WTC11 (cell line): ENCODE measurements at regions not wholly inside any gene's neighbourhood (a gene's known extent, or its start where the extent isn't known, plus 50 kb on each side); places are given as distances from the start of the nearest gene placed in this dataset.

Experiments
- ATAC-seq: fragments of 200-7000 bp; cut with Tn5 transposase; 2 replicates; pipeline ENCODE4 v1.10.0; 2021; ENCODE audit warnings: mild to moderate bottlenecking, moderate library complexity
- CTCF ChIA-PET: fragments of 300-600 bp; sonication (Branson Sonifier 250); formaldehyde crosslinking; loops from one replicate; lab custom pipeline; 2021; ENCODE audit warnings: antibody characterized with exemption; lab: Charles Lee
- POLR2A ChIA-PET: fragments of 350-600 bp; sonication (Branson Sonifier 250); formaldehyde crosslinking; loops from one replicate; lab custom pipeline; 2021; ENCODE audit warnings: antibody characterized with exemption; lab: Charles Lee
- DNase-seq: peaks from one replicate; pipeline ENCODE4 v3.0.0; 2021; ENCODE audit warnings: low spot score
- H3K27ac Mint-ChIP-seq: 2 replicates; pipeline ENCODE4 v1.8.0; 2021; ENCODE audit warnings: mixed read lengths
- H3K27me3 Mint-ChIP-seq: 2 replicates; pipeline ENCODE4 v1.8.0; 2021; ENCODE audit warnings: low read depth, mild to moderate bottlenecking, moderate library complexity, mixed read lengths
- H3K36me3 Mint-ChIP-seq: 2 replicates; pipeline ENCODE4 v1.8.0; 2021; ENCODE audit warnings: mixed read lengths
- H3K4me1 Mint-ChIP-seq: 2 replicates; pipeline ENCODE4 v1.8.0; 2022; ENCODE audit warnings: mixed read lengths
- H3K4me3 Mint-ChIP-seq: 2 replicates; pipeline ENCODE4 v1.8.0; 2021; ENCODE audit warnings: mild to moderate bottlenecking, moderate library complexity, mixed read lengths
- H3K9me3 Mint-ChIP-seq: 2 replicates; pipeline ENCODE4 v1.8.0; 2021; ENCODE audit warnings: mixed read lengths
- ATF1 ChIP-seq: sonication (generic); formaldehyde crosslinking; IDR thresholded peaks from 2 replicates; pipeline ENCODE4 v1.8.1; 2023; ENCODE audit warnings: mild to moderate bottlenecking, moderate library complexity, missing genetic modification reagents
- CBFB ChIP-seq: sonication (generic); formaldehyde crosslinking; IDR thresholded peaks from 2 replicates; pipeline ENCODE4 v1.8.1; 2022; ENCODE audit warnings: mild to moderate bottlenecking, low read depth, missing genetic modification reagents
- CREB1 ChIP-seq: sonication (generic); formaldehyde crosslinking; IDR thresholded peaks from 2 replicates; pipeline ENCODE4 v1.8.0; 2023; ENCODE audit warnings: mild to moderate bottlenecking, missing genetic modification reagents
- EMX1 ChIP-seq: fragments of 250-450 bp; sonication (Bioruptor Pico); IDR thresholded peaks from 2 replicates; pipeline ENCODE4 v1.8.0; 2021; ENCODE audit warnings: mild to moderate bottlenecking
- FOXJ3 ChIP-seq: sonication (generic); formaldehyde crosslinking; IDR thresholded peaks from 2 replicates; pipeline ENCODE4 v1.9.0; 2021; ENCODE audit warnings: missing genetic modification reagents, mild to moderate bottlenecking, borderline replicate concordance
- IRF1 ChIP-seq: sonication (generic); formaldehyde crosslinking; IDR thresholded peaks from 2 replicates; pipeline ENCODE4 v1.8.0; 2023; ENCODE audit warnings: missing genetic modification reagents
- IRF2 ChIP-seq: sonication (generic); formaldehyde crosslinking; IDR thresholded peaks from 2 replicates; pipeline ENCODE4 v1.8.0; 2022; ENCODE audit warnings: low read depth, missing genetic modification reagents, borderline replicate concordance
- JUN ChIP-seq: sonication (generic); formaldehyde crosslinking; IDR thresholded peaks from 2 replicates; pipeline ENCODE4 v1.8.0; 2023; ENCODE audit warnings: mild to moderate bottlenecking, missing genetic modification reagents
- MLX ChIP-seq: sonication (generic); formaldehyde crosslinking; IDR thresholded peaks from 2 replicates; pipeline ENCODE4 v1.8.1; 2023; ENCODE audit warnings: mild to moderate bottlenecking, missing genetic modification reagents, moderate library complexity
- MXD4 ChIP-seq: fragments of 250-450 bp; sonication (Bioruptor Pico); IDR thresholded peaks from 2 replicates; pipeline ENCODE4 v1.8.0; 2021; ENCODE audit warnings: mild to moderate bottlenecking, moderate library complexity, borderline replicate concordance
- NFE2L1 ChIP-seq: sonication (generic); formaldehyde crosslinking; IDR thresholded peaks from 2 replicates; pipeline ENCODE4 v1.8.1; 2023; ENCODE audit warnings: missing genetic modification reagents
- NFYB ChIP-seq: sonication (generic); formaldehyde crosslinking; conservative IDR thresholded peaks from 2 replicates; pipeline ENCODE4 v1.8.0; 2022; ENCODE audit warnings: low read depth, missing genetic modification reagents
- NR3C1 ChIP-seq: sonication (generic); formaldehyde crosslinking; conservative IDR thresholded peaks from 2 replicates; pipeline ENCODE4 v1.8.1; 2023; ENCODE audit warnings: low read depth, mild to moderate bottlenecking, missing genetic modification reagents
- OVOL2 ChIP-seq: fragments of 250-450 bp; sonication (Bioruptor Pico); IDR thresholded peaks from 2 replicates; pipeline ENCODE4 v1.9.0; 2021; ENCODE audit warnings: mild to moderate bottlenecking, borderline replicate concordance
- SOX15 ChIP-seq: fragments of 250-450 bp; sonication (Bioruptor Pico); IDR thresholded peaks from 2 replicates; pipeline ENCODE4 v1.9.0; 2021; ENCODE audit warnings: mild to moderate bottlenecking
- SP1 ChIP-seq: sonication (generic); formaldehyde crosslinking; conservative IDR thresholded peaks from 2 replicates; pipeline ENCODE4 v1.8.1; 2022; ENCODE audit warnings: missing genetic modification reagents
- TP53 ChIP-seq: sonication (generic); formaldehyde crosslinking; IDR thresholded peaks from 2 replicates; pipeline ENCODE4 v1.8.1; 2023; ENCODE audit warnings: mild to moderate bottlenecking, missing genetic modification reagents
- ZBTB21 ChIP-seq: sonication (generic); formaldehyde crosslinking; IDR thresholded peaks from 2 replicates; pipeline ENCODE4 v1.8.1; 2023; ENCODE audit warnings: mild to moderate bottlenecking, missing genetic modification reagents, borderline replicate concordance
- ZMAT4 ChIP-seq: fragments of 250-450 bp; sonication (Bioruptor Pico); IDR thresholded peaks from 2 replicates; pipeline ENCODE4 v1.9.0; 2021; ENCODE audit warnings: mild to moderate bottlenecking
- ZNF138 ChIP-seq: sonication (generic); formaldehyde crosslinking; conservative IDR thresholded peaks from 2 replicates; pipeline ENCODE4 v1.8.1; 2022; ENCODE audit warnings: mild to moderate bottlenecking, moderate library complexity, missing genetic modification reagents
- ZNF232 ChIP-seq: sonication (generic); formaldehyde crosslinking; IDR thresholded peaks from 2 replicates; pipeline ENCODE4 v1.8.0; 2022; ENCODE audit warnings: mild to moderate bottlenecking, missing genetic modification reagents
- ZNF317 ChIP-seq: sonication (generic); formaldehyde crosslinking; IDR thresholded peaks from 2 replicates; pipeline ENCODE4 v1.8.1; 2023; ENCODE audit warnings: low read depth, mild to moderate bottlenecking, moderate library complexity, missing genetic modification reagents, borderline replicate concordance
- ZNF416 ChIP-seq: fragments of 250-450 bp; sonication (Bioruptor Pico); IDR thresholded peaks from 2 replicates; pipeline ENCODE4 v1.9.0; 2021; ENCODE audit warnings: mild to moderate bottlenecking, inconsistent platforms
- ZNF423 ChIP-seq: fragments of 250-450 bp; sonication (Bioruptor Pico); IDR thresholded peaks from 2 replicates; pipeline ENCODE4 v2.1.2; 2022; ENCODE audit warnings: mild to moderate bottlenecking, moderate library complexity
- ZNF671 ChIP-seq: fragments of 250-450 bp; sonication (Bioruptor Pico); IDR thresholded peaks from 2 replicates; pipeline ENCODE4 v1.8.0; 2021; ENCODE audit warnings: mild to moderate bottlenecking
- TF ChIP-seq, protein P1 (sequence below): sonication (generic); formaldehyde crosslinking; IDR thresholded peaks from 2 replicates; pipeline ENCODE4 v1.8.0; 2022; ENCODE audit warnings: mild to moderate bottlenecking, missing genetic modification reagents
- TF ChIP-seq, protein P2 (sequence below): fragments of 250-450 bp; sonication (Bioruptor Pico); IDR thresholded peaks from 2 replicates; pipeline ENCODE4 v1.9.0; 2021; ENCODE audit warnings: moderate library complexity, mild to moderate bottlenecking, inconsistent platforms, borderline replicate concordance

- no peak for DNase-seq
- no peak overlapping the region for H3K27ac Mint-ChIP-seq
- H3K4me1 Mint-ChIP-seq = peaks cover 10% of the 10 kb centered on the region
- no peak for ATAC-seq
- H3K4me3 Mint-ChIP-seq = no peak overlapping the region
- peaks cover 25% of the 10 kb centered on the region for H3K9me3 Mint-ChIP-seq
- POLR2A ChIA-PET = no interaction called here
- H3K27me3 Mint-ChIP-seq = peaks cover under 1% of the 10 kb centered on the region; the same call in 1 of the 2 replicates
- TF ChIP-seq ZNF423 = no peak
- TF ChIP-seq ZNF138 (CRISPR knock-in tag) = no peak
- TF ChIP-seq NFYB = no peak
- TF ChIP-seq MXD4 (CRISPR knock-in tag) = no peak
- TF ChIP-seq ZMAT4 (CRISPR knock-in tag) = no peak
- TF ChIP-seq FOXJ3 (CRISPR knock-in tag) = no peak
- TF ChIP-seq MLX (CRISPR knock-in tag) = no peak
- no peak for TF ChIP-seq IRF2 (CRISPR knock-in tag)
- no peak for TF ChIP-seq IRF1 (CRISPR knock-in tag)
- TF ChIP-seq CREB1 = no peak
- TF ChIP-seq ZNF232 (CRISPR knock-in tag) = no peak
- TF ChIP-seq ZNF416 (CRISPR knock-in tag) = no peak
- peaks cover 6% of the 10 kb centered on the region for H3K36me3 Mint-ChIP-seq
- CTCF ChIA-PET = no interaction called here
These were observed 118.1 kb downstream of the WDR11 start for GRCh38 chr10:120969219-120969645.

DNA sequence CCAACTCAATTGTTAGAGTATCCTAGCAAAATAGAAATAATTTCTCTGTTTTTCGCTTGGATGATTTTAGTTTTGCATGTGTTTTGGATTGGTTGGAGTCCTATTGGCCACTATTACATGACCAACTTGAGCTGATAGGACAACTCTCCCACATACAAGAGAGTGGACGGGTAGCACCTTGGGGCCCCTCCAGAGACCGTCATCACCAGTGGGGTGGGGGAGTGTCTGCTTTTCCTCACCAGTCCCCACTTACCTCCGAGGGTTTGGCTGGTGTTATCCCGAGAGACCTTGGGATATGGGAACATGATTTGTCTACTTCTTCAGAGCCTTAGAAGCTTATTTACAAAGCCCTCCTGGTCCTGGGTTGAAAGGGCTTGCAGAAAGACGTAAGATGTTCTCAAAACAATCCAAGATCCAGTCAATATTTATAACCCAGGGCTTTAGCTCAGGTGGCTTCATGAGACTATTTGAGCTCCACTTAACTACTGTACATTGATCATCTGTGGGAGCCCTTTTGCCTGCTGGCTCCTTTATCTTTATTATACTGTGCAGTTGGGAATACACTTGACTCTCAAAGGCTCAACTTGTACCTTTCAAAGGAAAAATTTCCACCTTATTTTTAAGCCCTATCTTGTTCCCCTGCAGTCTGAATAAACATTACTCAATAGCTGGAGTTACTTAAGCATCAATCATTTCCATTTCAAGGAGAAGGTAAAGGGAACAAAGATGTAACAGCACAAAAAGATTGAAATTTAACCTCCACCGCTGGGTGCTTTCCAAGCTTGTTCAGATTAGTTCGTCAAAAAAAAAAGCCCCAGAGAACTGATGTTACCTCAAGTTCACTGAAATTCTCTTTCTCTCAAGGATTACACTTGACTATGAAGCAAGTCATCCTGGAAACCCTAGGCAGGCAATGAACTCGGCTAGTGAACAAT, 119.7 kb downstream of the WDR11 start:
- CTCF ChIA-PET = interaction anchor here (1.0 kb wide), 1 partner anchor 22 kb away, joined by 3 read pairs; no protein-coding TSS in a partner anchor
- POLR2A ChIA-PET = no interaction called here
- no peak for DNase-seq
- peaks cover 9% of the 10 kb centered on the region for H3K4me1 Mint-ChIP-seq
- no peak overlapping the region for H3K27ac Mint-ChIP-seq
- peaks cover 14% of the 10 kb centered on the region for H3K36me3 Mint-ChIP-seq
- ATAC-seq = no peak
- peaks cover 40% of the 10 kb centered on the region for H3K9me3 Mint-ChIP-seq
- H3K27me3 Mint-ChIP-seq = peaks cover 2% of the 10 kb centered on the region
- TF ChIP-seq MXD4 (CRISPR knock-in tag) (no peak), SP1 (CRISPR knock-in tag) (no peak), EMX1 (CRISPR knock-in tag) (no peak), NFE2L1 (CRISPR knock-in tag) (no peak), CBFB (CRISPR knock-in tag) (no peak), NR3C1 (no peak), ZNF317 (no peak), ZNF671 (CRISPR knock-in tag) (no peak), TP53 (no peak), JUN (CRISPR knock-in tag) (no peak), OVOL2 (CRISPR knock-in tag) (no peak), ZBTB21 (CRISPR knock-in tag) (no peak), ATF1 (CRISPR knock-in tag) (no peak), SOX15 (CRISPR knock-in tag) (no peak)
- TF ChIP-seq, protein P1, sequence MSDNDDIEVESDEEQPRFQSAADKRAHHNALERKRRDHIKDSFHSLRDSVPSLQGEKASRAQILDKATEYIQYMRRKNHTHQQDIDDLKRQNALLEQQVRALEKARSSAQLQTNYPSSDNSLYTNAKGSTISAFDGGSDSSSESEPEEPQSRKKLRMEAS (CRISPR knock-in tag) = no peak
- TF ChIP-seq, protein P2, sequence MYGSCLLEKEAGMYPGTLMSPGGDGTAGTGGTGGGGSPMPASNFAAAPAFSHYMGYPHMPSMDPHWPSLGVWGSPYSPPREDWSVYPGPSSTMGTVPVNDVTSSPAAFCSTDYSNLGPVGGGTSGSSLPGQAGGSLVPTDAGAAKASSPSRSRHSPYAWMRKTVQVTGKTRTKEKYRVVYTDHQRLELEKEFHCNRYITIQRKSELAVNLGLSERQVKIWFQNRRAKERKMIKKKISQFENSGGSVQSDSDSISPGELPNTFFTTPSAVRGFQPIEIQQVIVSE (CRISPR knock-in tag) = no peak
- H3K4me3 Mint-ChIP-seq = no peak overlapping the region
